Trophoblast cell (in vitro differentiated cells and primary cell): ENCODE measurements at regions not wholly inside any gene's neighbourhood (a gene's known extent, or its start where the extent isn't known, plus 50 kb on each side); places are given as distances from the start of the nearest gene placed in this dataset.

Experiments
- DNase-seq, 2 donors: peaks; one replicate each; pipeline ENCODE4 v3.0.0-alpha.2; 2016
- H2AFZ ChIP-seq: 2 replicates; pipeline ENCODE4 v1.6.1; 2013; ENCODE audit warnings: low read length, moderate library complexity, mild to moderate bottlenecking; ENCODE audit not compliant: insufficient read depth, poor library complexity
- H2AK5ac ChIP-seq: 2 replicates; pipeline ENCODE4 v1.6.1; 2013; ENCODE audit warnings: mild to moderate bottlenecking, low read length
- H2BK120ac ChIP-seq: 2 replicates; pipeline ENCODE4 v1.6.1; 2013; ENCODE audit warnings: low read length, mild to moderate bottlenecking, moderate library complexity; ENCODE audit not compliant: insufficient read depth, poor library complexity
- H2BK12ac ChIP-seq: 2 replicates; pipeline ENCODE4 v1.6.1; 2013; ENCODE audit warnings: mild to moderate bottlenecking, low read length, moderate library complexity
- H2BK5ac ChIP-seq: 2 replicates; pipeline ENCODE4 v1.6.1; 2013; ENCODE audit warnings: low read length, low read depth, moderate library complexity, mild to moderate bottlenecking; ENCODE audit not compliant: poor library complexity
- H3K14ac ChIP-seq: 2 replicates; pipeline ENCODE4 v1.6.1; 2013; ENCODE audit warnings: mild to moderate bottlenecking, low read length
- H3K18ac ChIP-seq: 2 replicates; pipeline ENCODE4 v1.6.1; 2013; ENCODE audit warnings: mild to moderate bottlenecking, low read length
- H3K23ac ChIP-seq: 2 replicates; pipeline ENCODE4 v1.6.1; 2013; ENCODE audit warnings: low read length
- H3K27ac ChIP-seq: 2 replicates; pipeline ENCODE4 v1.5.1; 2013; ENCODE audit warnings: low read depth, mild to moderate bottlenecking, inconsistent platforms, low read length, moderate library complexity
- H3K27me3 ChIP-seq: 2 replicates; pipeline ENCODE4 v1.6.1; 2013; ENCODE audit warnings: inconsistent platforms, mild to moderate bottlenecking, low read length, moderate library complexity; ENCODE audit not compliant: insufficient read depth
- H3K36me3 ChIP-seq, 2 experiments: 1 replicate in 1 of 2; 2 replicates in 1 of 2; pipeline ENCODE4 v1.6.1; 2013; ENCODE audit warnings: low read length in 2 of 2, mild to moderate bottlenecking in 2 of 2, moderate library complexity in 1 of 2; ENCODE audit not compliant: insufficient read depth in 2 of 2, control insufficient read depth in 1 of 2
- H3K4ac ChIP-seq: 2 replicates; pipeline ENCODE4 v1.6.1; 2013; ENCODE audit warnings: low read depth, mild to moderate bottlenecking, low read length, moderate library complexity
- H3K4me1 ChIP-seq, 2 experiments: 1 replicate in 1 of 2; 2 replicates in 1 of 2; pipeline ENCODE4 v1.6.1; 2013; ENCODE audit warnings: low read length in 2 of 2, mild to moderate bottlenecking in 2 of 2, moderate library complexity in 1 of 2; ENCODE audit not compliant: insufficient read depth in 2 of 2, control insufficient read depth in 1 of 2
- H3K4me2 ChIP-seq: 2 replicates; pipeline ENCODE4 v1.6.1; 2013; ENCODE audit warnings: inconsistent platforms, mild to moderate bottlenecking, low read length, moderate library complexity
- H3K4me3 ChIP-seq: 2 replicates; pipeline ENCODE4 v1.5.1; 2013; ENCODE audit warnings: mild to moderate bottlenecking, low read depth, low read length, inconsistent platforms
- H3K79me1 ChIP-seq: one replicate; pipeline ENCODE4 v1.6.1; 2013; ENCODE audit warnings: low read length
- H3K79me2 ChIP-seq: 2 replicates; pipeline ENCODE4 v1.6.1; 2013; ENCODE audit warnings: low read length, mild to moderate bottlenecking; ENCODE audit not compliant: control insufficient read depth, insufficient read depth, poor library complexity
- H3K9ac ChIP-seq: 2 replicates; pipeline ENCODE4 v1.6.1; 2013; ENCODE audit warnings: mild to moderate bottlenecking, low read length
- H3K9me3 ChIP-seq: 2 replicates; pipeline ENCODE4 v1.6.1; 2013; ENCODE audit warnings: low read depth, mild to moderate bottlenecking, control low read depth, inconsistent platforms, low read length; ENCODE audit not compliant: insufficient read depth
- H4K12ac ChIP-seq: 2 replicates; pipeline ENCODE4 v1.6.1; 2013; ENCODE audit warnings: low read depth, mild to moderate bottlenecking, low read length, moderate library complexity
- H4K8ac ChIP-seq: 2 replicates; pipeline ENCODE4 v1.6.1; 2013; ENCODE audit warnings: low read depth, mild to moderate bottlenecking, low read length, moderate library complexity
- H4K91ac ChIP-seq: one replicate; pipeline ENCODE4 v1.6.1; 2013; ENCODE audit warnings: low read depth, mild to moderate bottlenecking, low read length, moderate library complexity
- WGBS: extraction: QIAGEN DNeasy Blood & Tissue Kit; methylation state at CpG from one replicate; pipeline ENCODE4 v1.1.7; 2013; ENCODE audit warnings: missing lambda C conversion rate; ENCODE audit not compliant: insufficient read length, insufficient coverage; ENCODE audit errors: extremely low coverage; 5-methylcytosine and 5-hydroxymethylcytosine counted together

GRCh38 chr6:103629613-103630012, 1230.1 kb downstream of the HACE1 start:
- H3K4me3 ChIP-seq: no peak overlapping the region
- H3K4ac ChIP-seq: no peak overlapping the region
- H2BK5ac ChIP-seq: no peak overlapping the region
- H3K18ac ChIP-seq: no peak overlapping the region
- no peak overlapping the region for H4K91ac ChIP-seq
- no peak overlapping the region for H3K14ac ChIP-seq
- no peak overlapping the region for H3K23ac ChIP-seq
- H3K27ac ChIP-seq: no peak overlapping the region
- no peak overlapping the region for H3K9ac ChIP-seq
- H2AK5ac ChIP-seq: no peak overlapping the region
- no peaks in the 10 kb centered on the region for H3K36me3 ChIP-seq
- H4K12ac ChIP-seq: no peak overlapping the region
- no peak overlapping the region for H3K4me2 ChIP-seq
- H3K27me3 ChIP-seq: no peaks in the 10 kb centered on the region
- H3K79me2 ChIP-seq: no peaks in the 10 kb centered on the region
- no peak for DNase-seq
- no peak overlapping the region for H4K8ac ChIP-seq
- no CpG with 5 or more reads among the region's 1 CpG for WGBS
- no peak overlapping the region for H2BK120ac ChIP-seq
- no peaks in the 10 kb centered on the region for H3K9me3 ChIP-seq
- no peak overlapping the region for H2AFZ ChIP-seq
- H2BK12ac ChIP-seq: no peak overlapping the region
- no peaks in the 10 kb centered on the region for H3K4me1 ChIP-seq
- no peaks in the 10 kb centered on the region for H3K79me1 ChIP-seq

GRCh38 chr6:103617642-103618041, 1242.1 kb downstream of the HACE1 start:
- Histone ChIP-seq H3K27me3 (no peaks in the 10 kb centered on the region), H3K27ac (no peak overlapping the region), H3K9ac (no peak overlapping the region), H4K91ac (no peak overlapping the region), H3K4ac (no peak overlapping the region), H3K18ac (no peak overlapping the region), H3K36me3 (no peaks in the 10 kb centered on the region), H3K79me2 (no peaks in the 10 kb centered on the region), H3K4me2 (no peak overlapping the region), H3K4me1 (no peaks in the 10 kb centered on the region), H2AFZ (no peak overlapping the region), H4K8ac (no peak overlapping the region), H3K14ac (no peak overlapping the region), H2BK120ac (no peak overlapping the region), H3K9me3 (no peaks in the 10 kb centered on the region), H4K12ac (no peak overlapping the region), H2BK5ac (no peak overlapping the region), H3K23ac (no peak overlapping the region), H3K79me1 (no peaks in the 10 kb centered on the region), H2BK12ac (no peak overlapping the region), H2AK5ac (no peak overlapping the region), H3K4me3 (no peak overlapping the region)
- WGBS: no CpG with 5 or more reads among the region's 1 CpG
- DNase-seq: peak in 1 of 2 donors; percentile 8

GRCh38 chr6:103587722-103588121, 1272.0 kb downstream of the HACE1 start:
- H4K91ac ChIP-seq: no peak overlapping the region
- no peak overlapping the region for H3K27ac ChIP-seq
- no peak overlapping the region for H3K23ac ChIP-seq
- no peak overlapping the region for H2AFZ ChIP-seq
- no peak overlapping the region for H4K8ac ChIP-seq
- H3K18ac ChIP-seq: no peak overlapping the region
- no peak overlapping the region for H2BK120ac ChIP-seq
- no peak overlapping the region for H3K9ac ChIP-seq
- no peak overlapping the region for H2BK12ac ChIP-seq
- no peaks in the 10 kb centered on the region for H3K79me1 ChIP-seq
- no peaks in the 10 kb centered on the region for H3K36me3 ChIP-seq
- H3K4me3 ChIP-seq: no peak overlapping the region
- H3K9me3 ChIP-seq: no peaks in the 10 kb centered on the region
- no peak overlapping the region for H2AK5ac ChIP-seq
- WGBS: no CpG with 5 or more reads among the region's 3 CpGs
- no peaks in the 10 kb centered on the region for H3K27me3 ChIP-seq
- DNase-seq: no peak
- H3K14ac ChIP-seq: no peak overlapping the region
- no peaks in the 10 kb centered on the region for H3K4me1 ChIP-seq
- H3K4ac ChIP-seq: no peak overlapping the region
- no peak overlapping the region for H4K12ac ChIP-seq
- H3K79me2 ChIP-seq: no peaks in the 10 kb centered on the region
- H3K4me2 ChIP-seq: no peak overlapping the region
- H2BK5ac ChIP-seq: no peak overlapping the region

GRCh38 chr6:103578115-103578514, 1281.6 kb downstream of the HACE1 start:
- Histone ChIP-seq H4K8ac (no peak overlapping the region), H3K4me3 (no peak overlapping the region)

More at GRCh38 chr6:103578115-103578514, 1281.6 kb downstream of the HACE1 start:
- H3K14ac ChIP-seq: no peak overlapping the region
- no peaks in the 10 kb centered on the region for H3K27me3 ChIP-seq
- no peaks in the 10 kb centered on the region for H3K79me2 ChIP-seq
- H3K9ac ChIP-seq: no peak overlapping the region
- no peak overlapping the region for H2AFZ ChIP-seq
- no peak overlapping the region for H3K23ac ChIP-seq
- no peak overlapping the region for H4K12ac ChIP-seq
- no peak overlapping the region for H3K18ac ChIP-seq
- H3K79me1 ChIP-seq: no peaks in the 10 kb centered on the region
- no peak overlapping the region for H2AK5ac ChIP-seq
- H3K4ac ChIP-seq: no peak overlapping the region
- DNase-seq: no peak
- H3K9me3 ChIP-seq: no peaks in the 10 kb centered on the region
- H2BK120ac ChIP-seq: no peak overlapping the region
- no peak overlapping the region for H2BK12ac ChIP-seq
- H2BK5ac ChIP-seq: no peak overlapping the region
- H4K91ac ChIP-seq: no peak overlapping the region
- H3K27ac ChIP-seq: no peak overlapping the region
- no CpG with 5 or more reads among the region's 3 CpGs for WGBS
- H3K4me2 ChIP-seq: no peak overlapping the region
- H3K4me1 ChIP-seq: no peaks in the 10 kb centered on the region
- H3K36me3 ChIP-seq: no peaks in the 10 kb centered on the region
